Thymus (tissue), 11 donors: ENCODE measurements at regions not wholly inside any gene's neighbourhood (a gene's known extent, or its start where the extent isn't known, plus 50 kb on each side); places are given as distances from the start of the nearest gene placed in this dataset.

Experiments used
- DNase-seq, 9 donors: peaks; one replicate each; pipeline ENCODE4 v3.0.0-alpha.2; 2013; ENCODE audit warnings: low spot score in 9 of 9, low read depth in 6 of 9, missing footprints in 1 of 9
- H3K27ac ChIP-seq, 2 donors: one replicate each; pipeline ENCODE4 v1.5.1; 2013; ENCODE audit warnings: control low read depth in 1 of 2, low read depth in 1 of 2, low read length in 1 of 2, mild to moderate bottlenecking in 1 of 2, moderate library complexity in 1 of 2
- H3K27me3 ChIP-seq, 2 donors: one replicate each; pipeline ENCODE4 v1.5.1; 2013; ENCODE audit warnings: low read length in 1 of 2; ENCODE audit not compliant: control insufficient read depth in 2 of 2, insufficient read depth in 1 of 2
- H3K36me3 ChIP-seq, 2 donors: one replicate each; pipeline ENCODE4 v1.5.1; 2013; ENCODE audit warnings: low read length in 1 of 2, mild to moderate bottlenecking in 1 of 2, moderate library complexity in 1 of 2; ENCODE audit not compliant: control insufficient read depth in 2 of 2, insufficient read depth in 2 of 2
- H3K4me1 ChIP-seq, 2 donors: one replicate each; pipeline ENCODE4 v1.5.1; 2013; ENCODE audit warnings: low read length in 2 of 2; ENCODE audit not compliant: control insufficient read depth in 2 of 2, insufficient read depth in 2 of 2
- H3K4me3 ChIP-seq, 2 donors: one replicate each; pipeline ENCODE4 v1.5.1; 2013; ENCODE audit warnings: low read length in 2 of 2, control low read depth in 1 of 2, mild to moderate bottlenecking in 1 of 2
- H3K9me3 ChIP-seq, 2 donors: one replicate each; pipeline ENCODE4 v1.5.1; 2013; ENCODE audit warnings: low read length in 1 of 2, mild to moderate bottlenecking in 1 of 2; ENCODE audit not compliant: control insufficient read depth in 2 of 2, insufficient read depth in 1 of 2
- WGBS: extraction: QIAGEN DNeasy Blood & Tissue Kit; methylation state at CpG from one replicate; pipeline ENCODE4 v1.1.7; 2013; 5-methylcytosine and 5-hydroxymethylcytosine counted together
- donor health status: healthy.

GRCh38 chr2:21245565-21245964 lies 121.8 kb downstream of the TDRD15 start:
- 60% methylated on average over 2 of the region's 2 CpGs for WGBS
- H3K4me1 ChIP-seq: no peaks in the 10 kb centered on the region
- no peaks in the 10 kb centered on the region for H3K36me3 ChIP-seq
- H3K27ac ChIP-seq: no peak overlapping the region
- no peaks in the 10 kb centered on the region for H3K27me3 ChIP-seq
- DNase-seq: no peak
- H3K9me3 ChIP-seq: no peaks in the 10 kb centered on the region
- H3K4me3 ChIP-seq: no peak overlapping the region

GRCh38 chr2:21249367-21249766 lies 125.6 kb downstream of the TDRD15 start:
- 96% methylated on average over 3 of the region's 3 CpGs for WGBS
- no peak overlapping the region for H3K4me3 ChIP-seq
- H3K27ac ChIP-seq: no peak overlapping the region
- H3K36me3 ChIP-seq: no peaks in the 10 kb centered on the region
- H3K27me3 ChIP-seq: no peaks in the 10 kb centered on the region
- no peak for DNase-seq
- no peaks in the 10 kb centered on the region for H3K9me3 ChIP-seq
- H3K4me1 ChIP-seq: no peaks in the 10 kb centered on the region

GRCh38 chr2:21250673-21251072 lies 126.9 kb downstream of the TDRD15 start:
- Histone ChIP-seq H3K27me3 (no peaks in the 10 kb centered on the region), H3K36me3 (no peaks in the 10 kb centered on the region), H3K27ac (no peak overlapping the region), H3K4me1 (no peaks in the 10 kb centered on the region), H3K4me3 (no peak overlapping the region), H3K9me3 (no peaks in the 10 kb centered on the region)
- DNase-seq: no peak

GRCh38 chr2:21251216-21251980 lies 127.6 kb downstream of the TDRD15 start:
- Histone ChIP-seq H3K9me3 (no peaks in the 10 kb centered on the region), H3K27me3 (no peaks in the 10 kb centered on the region), H3K4me3 (no peak overlapping the region), H3K27ac (no peak overlapping the region), H3K4me1 (no peaks in the 10 kb centered on the region), H3K36me3 (no peaks in the 10 kb centered on the region)
- DNase-seq: no peak
- WGBS: 90% methylated on average over 5 of the region's 5 CpGs

- no peak overlapping the region for H3K4me3 ChIP-seq
- H3K9me3 ChIP-seq: no peaks in the 10 kb centered on the region
- WGBS: 88% methylated on average over 3 of the region's 3 CpGs
- H3K27me3 ChIP-seq: no peaks in the 10 kb centered on the region
- no peaks in the 10 kb centered on the region for H3K36me3 ChIP-seq
- no peak for DNase-seq
- H3K4me1 ChIP-seq: no peaks in the 10 kb centered on the region
- H3K27ac ChIP-seq: no peak overlapping the region
These were observed 129.7 kb downstream of the TDRD15 start for GRCh38 chr2:21253311-21254027.

GRCh38 chr2:21254170-21254965 lies 130.6 kb downstream of the TDRD15 start:
- H3K27me3 ChIP-seq: no peaks in the 10 kb centered on the region
- H3K36me3 ChIP-seq: no peaks in the 10 kb centered on the region
- H3K9me3 ChIP-seq: no peaks in the 10 kb centered on the region
- H3K27ac ChIP-seq: no peak overlapping the region
- H3K4me1 ChIP-seq: no peaks in the 10 kb centered on the region
- DNase-seq: no peak
- no peak overlapping the region for H3K4me3 ChIP-seq
- 94% methylated on average over 6 of the region's 6 CpGs for WGBS

- no peaks in the 10 kb centered on the region for H3K9me3 ChIP-seq
- no peaks in the 10 kb centered on the region for H3K27me3 ChIP-seq
- H3K4me1 ChIP-seq: no peaks in the 10 kb centered on the region
- no peaks in the 10 kb centered on the region for H3K36me3 ChIP-seq
- no peak overlapping the region for H3K4me3 ChIP-seq
- no peak overlapping the region for H3K27ac ChIP-seq
- peak in 1 of 9 donors; percentile 5 for DNase-seq
- WGBS: 39% methylated on average over 5 of the region's 5 CpGs
These were observed 132.2 kb downstream of the TDRD15 start for GRCh38 chr2:21256006-21256405.

GRCh38 chr2:21257621-21258020 lies 133.9 kb downstream of the TDRD15 start:
- DNase-seq: no peak
- Histone ChIP-seq H3K27ac (no peak overlapping the region), H3K9me3 (no peaks in the 10 kb centered on the region), H3K4me3 (no peak overlapping the region), H3K4me1 (no peaks in the 10 kb centered on the region), H3K27me3 (no peaks in the 10 kb centered on the region), H3K36me3 (no peaks in the 10 kb centered on the region)
- WGBS: 88% methylated on average over 2 of the region's 2 CpGs

- Histone ChIP-seq H3K4me3 (no peak overlapping the region), H3K36me3 (no peaks in the 10 kb centered on the region), H3K9me3 (no peaks in the 10 kb centered on the region), H3K4me1 (no peaks in the 10 kb centered on the region), H3K27ac (no peak overlapping the region), H3K27me3 (no peaks in the 10 kb centered on the region)
- WGBS: 91% methylated on average over 4 of the region's 4 CpGs
- DNase-seq: no peak
These were observed 134.3 kb downstream of the TDRD15 start for GRCh38 chr2:21258082-21258481.
